H9 (cell line): ENCODE measurements at regions not wholly inside any gene's neighbourhood (a gene's known extent, or its start where the extent isn't known, plus 50 kb on each side); places are given as distances from the start of the nearest gene placed in this dataset.

Experiments used
- DNase-seq: peaks from one replicate; pipeline ENCODE4 v3.0.0-alpha.2; 2017
- H2AFZ ChIP-seq: one replicate; pipeline ENCODE4 v1.6.1; 2013; ENCODE audit warnings: mild to moderate bottlenecking, low read length, control low read depth, moderate library complexity
- H2AK5ac ChIP-seq: 2 replicates; pipeline ENCODE4 v1.6.1; 2013; ENCODE audit warnings: low read length, control low read depth, mixed read lengths; ENCODE audit not compliant: insufficient read length
- H2BK120ac ChIP-seq: one replicate; pipeline ENCODE4 v1.6.1; 2013; ENCODE audit warnings: low read depth, mild to moderate bottlenecking, low read length, control low read depth, inconsistent platforms; ENCODE audit not compliant: poor library complexity, severe bottlenecking
- H2BK12ac ChIP-seq: 2 replicates; pipeline ENCODE4 v1.6.1; 2013; ENCODE audit warnings: low read length, control low read depth, mixed read lengths, low read depth; ENCODE audit not compliant: insufficient read length
- H2BK15ac ChIP-seq: 2 replicates; pipeline ENCODE4 v1.6.1; 2013; ENCODE audit warnings: low read depth, low read length, control low read depth
- H2BK20ac ChIP-seq: one replicate; pipeline ENCODE4 v1.6.1; 2013; ENCODE audit warnings: low read depth, mild to moderate bottlenecking, low read length, control low read depth, inconsistent platforms; ENCODE audit not compliant: poor library complexity, severe bottlenecking
- H2BK5ac ChIP-seq: 2 replicates; pipeline ENCODE4 v1.6.1; 2013; ENCODE audit warnings: low read length, control low read depth, mixed read lengths; ENCODE audit not compliant: insufficient read length
- H3K14ac ChIP-seq: 2 replicates; pipeline ENCODE4 v1.6.1; 2013; ENCODE audit warnings: low read length, control low read depth; ENCODE audit not compliant: insufficient read depth
- H3K18ac ChIP-seq: 2 replicates; pipeline ENCODE4 v1.6.1; 2013; ENCODE audit warnings: low read depth, mild to moderate bottlenecking, mixed read lengths, low read length, control low read depth; ENCODE audit not compliant: insufficient read length
- H3K23ac ChIP-seq: 2 replicates; pipeline ENCODE4 v1.6.1; 2013; ENCODE audit warnings: low read length, control low read depth, mixed read lengths, low read depth; ENCODE audit not compliant: insufficient read length
- H3K23me2 ChIP-seq: 2 replicates; pipeline ENCODE4 v1.6.1; 2013; ENCODE audit warnings: low read depth, mild to moderate bottlenecking, mixed read lengths, low read length, control low read depth; ENCODE audit not compliant: insufficient read length, poor library complexity, severe bottlenecking
- H3K27ac ChIP-seq: 2 replicates; pipeline ENCODE4 v1.5.1; 2013; ENCODE audit warnings: low read length, control low read depth, mixed read lengths, low read depth; ENCODE audit not compliant: insufficient read length
- H3K27me3 ChIP-seq: 2 replicates; pipeline ENCODE4 v1.6.1; 2013; ENCODE audit warnings: low read length, control low read depth, inconsistent platforms; ENCODE audit not compliant: insufficient read depth
- H3K4ac ChIP-seq: 2 replicates; pipeline ENCODE4 v1.6.1; 2013; ENCODE audit warnings: low read depth, mild to moderate bottlenecking, control low read depth, inconsistent platforms, low read length, moderate library complexity
- H3K4me1 ChIP-seq: 2 replicates; pipeline ENCODE4 v1.6.1; 2013; ENCODE audit warnings: low read length, control low read depth, inconsistent platforms; ENCODE audit not compliant: insufficient read depth
- H3K4me2 ChIP-seq: 2 replicates; pipeline ENCODE4 v1.6.1; 2013; ENCODE audit warnings: low read length, control low read depth, mixed read lengths; ENCODE audit not compliant: insufficient read length, insufficient read depth
- H3K56ac ChIP-seq: 2 replicates; pipeline ENCODE4 v1.6.1; 2013; ENCODE audit warnings: low read depth, mild to moderate bottlenecking, mixed read lengths, low read length, control low read depth; ENCODE audit not compliant: insufficient read length
- H3K79me1 ChIP-seq: 2 replicates; pipeline ENCODE4 v1.6.1; 2013; ENCODE audit warnings: low read depth, mild to moderate bottlenecking, moderate library complexity, low read length, control low read depth, inconsistent platforms; ENCODE audit not compliant: insufficient read depth, poor library complexity, severe bottlenecking
- H3K79me2 ChIP-seq: 2 replicates; pipeline ENCODE4 v1.6.1; 2013; ENCODE audit warnings: low read length, control low read depth, inconsistent platforms; ENCODE audit not compliant: insufficient read depth
- H3K9ac ChIP-seq: 2 replicates; pipeline ENCODE4 v1.6.1; 2013; ENCODE audit warnings: low read length, control low read depth, mixed read lengths; ENCODE audit not compliant: insufficient read length; ENCODE audit errors: extremely low read depth
- H3K9me3 ChIP-seq: one replicate; pipeline ENCODE4 v1.6.1; 2013; ENCODE audit warnings: low read depth, low read length, inconsistent platforms; ENCODE audit not compliant: control insufficient read depth
- H3T11ph ChIP-seq: one replicate; pipeline ENCODE4 v1.6.1; 2013; ENCODE audit warnings: mild to moderate bottlenecking, low read length, control low read depth, inconsistent platforms
- H4K20me1 ChIP-seq: one replicate; pipeline ENCODE4 v1.6.1; 2013; ENCODE audit not compliant: control insufficient read depth, insufficient read length, insufficient read depth
- H4K5ac ChIP-seq: 2 replicates; pipeline ENCODE4 v1.6.1; 2013; ENCODE audit warnings: low read depth, mild to moderate bottlenecking, mixed read lengths, low read length, control low read depth; ENCODE audit not compliant: insufficient read length
- H4K8ac ChIP-seq: replicated peaks from 2 replicates; pipeline ENCODE4 v1.6.1; 2013; ENCODE audit warnings: low read length, control low read depth, mixed read lengths, low read depth; ENCODE audit not compliant: insufficient read length
- H4K91ac ChIP-seq: 2 replicates; pipeline ENCODE4 v1.6.1; 2013; ENCODE audit warnings: low read depth, mild to moderate bottlenecking, moderate library complexity, mixed read lengths, low read length, control low read depth; ENCODE audit not compliant: insufficient read length
- H3K27ac Mint-ChIP-seq, 3 experiments: 2 replicates in 2 of 3; 3 replicates in 1 of 3; pipeline ENCODE4 v1.8.0; 2020 to 2021; ENCODE audit warnings: mixed read lengths in 3 of 3, mild to moderate bottlenecking in 1 of 3, moderate library complexity in 1 of 3
- H3K27me3 Mint-ChIP-seq: 2 replicates; pipeline ENCODE4 v1.8.0; 2021; ENCODE audit warnings: low read depth, mild to moderate bottlenecking, moderate library complexity, mixed read lengths
- H3K36me3 Mint-ChIP-seq, 3 experiments: 2 replicates in 2 of 3; 3 replicates in 1 of 3; pipeline ENCODE4 v1.8.0; 2020 to 2021; ENCODE audit warnings: low read depth in 3 of 3, mixed read lengths in 3 of 3; ENCODE audit not compliant: insufficient read depth in 1 of 3
- H3K4me1 Mint-ChIP-seq, 2 experiments: 2 replicates each; pipeline ENCODE4 v1.8.0; 2020; ENCODE audit warnings: mixed read lengths in 2 of 2
- H3K4me3 Mint-ChIP-seq, 2 experiments: 2 replicates in 1 of 2; 3 replicates in 1 of 2; pipeline ENCODE4 v1.8.0; 2020 to 2021; ENCODE audit warnings: mild to moderate bottlenecking in 2 of 2, mixed read lengths in 2 of 2, moderate library complexity in 1 of 2
- H3K9me3 Mint-ChIP-seq, 2 experiments: 2 replicates in 1 of 2; 3 replicates in 1 of 2; pipeline ENCODE4 v1.8.0; 2020; ENCODE audit warnings: mild to moderate bottlenecking in 2 of 2, mixed read lengths in 2 of 2, moderate library complexity in 1 of 2
- WGBS: extraction: QIAGEN DNeasy Blood & Tissue Kit; methylation state at CpG from one replicate; pipeline ENCODE4 v1.1.7; 2013; ENCODE audit warnings: missing lambda C conversion rate, low lambda C conversion rate, mixed read lengths; ENCODE audit not compliant: insufficient read length; ENCODE audit errors: extremely low coverage; 5-methylcytosine and 5-hydroxymethylcytosine counted together
- TF ChIP-seq, protein P1 (sequence below): fragments of 200-600 bp; sonication (generic); conservative IDR thresholded peaks from 3 replicates; pipeline ENCODE4 v1.8.0; 2021; ENCODE audit warnings: antibody characterized with exemption, mild to moderate bottlenecking

GRCh38 chr2:116987447-116987846 is 827.0 kb upstream of the DDX18 start:
- Histone ChIP-seq H2BK5ac (no peak overlapping the region), H3K14ac (no peak overlapping the region), H2BK120ac (no peak overlapping the region), H3K9me3 (no peaks in the 10 kb centered on the region), H4K8ac (no peak overlapping the region), H2BK15ac (no peak overlapping the region), H3K23me2 (no peaks in the 10 kb centered on the region), H3T11ph (no peak overlapping the region), H3K27ac (no peak overlapping the region), H2BK12ac (no peak overlapping the region), H3K27me3 (no peaks in the 10 kb centered on the region), H2AFZ (no peak overlapping the region), H3K56ac (no peak overlapping the region), H3K23ac (no peak overlapping the region), H2AK5ac (no peak overlapping the region), H4K5ac (no peak overlapping the region), H3K18ac (no peak overlapping the region), H3K4me1 (no peaks in the 10 kb centered on the region), H3K4ac (no peak overlapping the region), H4K20me1 (no peaks in the 10 kb centered on the region), H4K91ac (no peak overlapping the region), H3K79me2 (no peaks in the 10 kb centered on the region), H3K9ac (no peak overlapping the region), H3K79me1 (no peaks in the 10 kb centered on the region), H2BK20ac (no peak overlapping the region), H3K4me2 (no peak overlapping the region)
- no peak overlapping the region for H3K4me3 Mint-ChIP-seq
- peaks cover 2% of the 10 kb centered on the region; the same call in 1 of the 2 replicates for H3K27me3 Mint-ChIP-seq
- WGBS, result no CpG with 5 or more reads among the region's 4 CpGs
- TF ChIP-seq, protein P1, sequence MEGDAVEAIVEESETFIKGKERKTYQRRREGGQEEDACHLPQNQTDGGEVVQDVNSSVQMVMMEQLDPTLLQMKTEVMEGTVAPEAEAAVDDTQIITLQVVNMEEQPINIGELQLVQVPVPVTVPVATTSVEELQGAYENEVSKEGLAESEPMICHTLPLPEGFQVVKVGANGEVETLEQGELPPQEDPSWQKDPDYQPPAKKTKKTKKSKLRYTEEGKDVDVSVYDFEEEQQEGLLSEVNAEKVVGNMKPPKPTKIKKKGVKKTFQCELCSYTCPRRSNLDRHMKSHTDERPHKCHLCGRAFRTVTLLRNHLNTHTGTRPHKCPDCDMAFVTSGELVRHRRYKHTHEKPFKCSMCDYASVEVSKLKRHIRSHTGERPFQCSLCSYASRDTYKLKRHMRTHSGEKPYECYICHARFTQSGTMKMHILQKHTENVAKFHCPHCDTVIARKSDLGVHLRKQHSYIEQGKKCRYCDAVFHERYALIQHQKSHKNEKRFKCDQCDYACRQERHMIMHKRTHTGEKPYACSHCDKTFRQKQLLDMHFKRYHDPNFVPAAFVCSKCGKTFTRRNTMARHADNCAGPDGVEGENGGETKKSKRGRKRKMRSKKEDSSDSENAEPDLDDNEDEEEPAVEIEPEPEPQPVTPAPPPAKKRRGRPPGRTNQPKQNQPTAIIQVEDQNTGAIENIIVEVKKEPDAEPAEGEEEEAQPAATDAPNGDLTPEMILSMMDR, result no peak
- DNase-seq, result no peak
- H3K4me1 Mint-ChIP-seq, result peaks cover 0 to 3% of the 10 kb centered on the region in 2 experiments; a peak in 1 of 4 replicates
- H3K9me3 Mint-ChIP-seq, result peaks cover 9 to 18% of the 10 kb centered on the region in 2 experiments
- H3K27ac Mint-ChIP-seq, result no peak overlapping the region
- peaks cover 0 to 2% (median 0%) of the 10 kb centered on the region in 3 experiments; a peak in 2 of 7 replicates for H3K36me3 Mint-ChIP-seq
